ENCODE measurements at regions not wholly inside any gene's neighbourhood (a gene's known extent, or its start where the extent isn't known, plus 50 kb on each side); places are given as distances from the start of the nearest gene placed in this dataset.

GRCh38 chr6:147071776-147072175 is 132.4 kb upstream of the STXBP5 start:
- TF ChIP-seq CTCF (conservative IDR thresholded peaks at IDR 0.05), result no peak
- no peak for TF ChIP-seq EZH2 (IDR thresholded peaks at IDR 0.05; ENCODE audit: low read depth)
